PC-3 (cell line): ENCODE measurements at regions not wholly inside any gene's neighbourhood (a gene's known extent, or its start where the extent isn't known, plus 50 kb on each side); places are given as distances from the start of the nearest gene placed in this dataset.

Source experiments
- EZH2 ChIP-seq: fragments of 300-600 bp; sonication (generic); IDR thresholded peaks from one replicate; pipeline ENCODE4 v1.6.1; 2017; ENCODE audit warnings: antibody characterized with exemption, mild to moderate bottlenecking, low read length; ENCODE audit not compliant: unreplicated experiment
- EZH2phosphoT487 ChIP-seq: fragments of 300-600 bp; sonication (generic); IDR thresholded peaks from 2 replicates; pipeline ENCODE4 v1.6.1; 2018; ENCODE audit warnings: mild to moderate bottlenecking, antibody characterized with exemption, low read length, borderline replicate concordance
- TF ChIP-seq, protein P1 (sequence below): fragments of 300-600 bp; sonication (generic); conservative IDR thresholded peaks from 2 replicates; pipeline ENCODE4 v1.5.1; 2017; ENCODE audit warnings: antibody characterized with exemption, low read depth, mild to moderate bottlenecking, low read length

DNA sequence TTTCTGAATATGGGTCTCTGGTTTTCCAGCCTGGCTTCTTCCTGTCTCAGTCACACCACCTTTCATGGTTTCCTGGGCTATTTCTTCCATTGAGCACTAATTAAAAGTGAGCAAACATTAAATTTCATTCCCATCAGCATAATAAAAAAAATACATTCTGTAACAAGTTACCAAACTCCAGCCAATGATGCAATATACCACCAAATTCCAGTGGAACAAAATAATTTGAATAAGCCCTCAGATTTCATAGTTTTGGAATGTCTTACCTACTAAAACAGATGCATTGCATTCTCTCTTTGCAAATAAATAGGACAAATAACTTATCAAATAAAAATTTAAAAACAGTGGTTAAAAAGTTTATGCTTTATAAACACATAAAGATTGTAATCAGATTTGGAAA, 97.8 kb upstream of the PRDM1 start:
- TF ChIP-seq, protein P1, sequence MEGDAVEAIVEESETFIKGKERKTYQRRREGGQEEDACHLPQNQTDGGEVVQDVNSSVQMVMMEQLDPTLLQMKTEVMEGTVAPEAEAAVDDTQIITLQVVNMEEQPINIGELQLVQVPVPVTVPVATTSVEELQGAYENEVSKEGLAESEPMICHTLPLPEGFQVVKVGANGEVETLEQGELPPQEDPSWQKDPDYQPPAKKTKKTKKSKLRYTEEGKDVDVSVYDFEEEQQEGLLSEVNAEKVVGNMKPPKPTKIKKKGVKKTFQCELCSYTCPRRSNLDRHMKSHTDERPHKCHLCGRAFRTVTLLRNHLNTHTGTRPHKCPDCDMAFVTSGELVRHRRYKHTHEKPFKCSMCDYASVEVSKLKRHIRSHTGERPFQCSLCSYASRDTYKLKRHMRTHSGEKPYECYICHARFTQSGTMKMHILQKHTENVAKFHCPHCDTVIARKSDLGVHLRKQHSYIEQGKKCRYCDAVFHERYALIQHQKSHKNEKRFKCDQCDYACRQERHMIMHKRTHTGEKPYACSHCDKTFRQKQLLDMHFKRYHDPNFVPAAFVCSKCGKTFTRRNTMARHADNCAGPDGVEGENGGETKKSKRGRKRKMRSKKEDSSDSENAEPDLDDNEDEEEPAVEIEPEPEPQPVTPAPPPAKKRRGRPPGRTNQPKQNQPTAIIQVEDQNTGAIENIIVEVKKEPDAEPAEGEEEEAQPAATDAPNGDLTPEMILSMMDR: no peak
- no peak for TF ChIP-seq EZH2
- TF ChIP-seq EZH2phosphoT487: no peak
